ENCODE measurements at regions not wholly inside any gene's neighbourhood (a gene's known extent, or its start where the extent isn't known, plus 50 kb on each side); places are given as distances from the start of the nearest gene placed in this dataset.

DNA sequence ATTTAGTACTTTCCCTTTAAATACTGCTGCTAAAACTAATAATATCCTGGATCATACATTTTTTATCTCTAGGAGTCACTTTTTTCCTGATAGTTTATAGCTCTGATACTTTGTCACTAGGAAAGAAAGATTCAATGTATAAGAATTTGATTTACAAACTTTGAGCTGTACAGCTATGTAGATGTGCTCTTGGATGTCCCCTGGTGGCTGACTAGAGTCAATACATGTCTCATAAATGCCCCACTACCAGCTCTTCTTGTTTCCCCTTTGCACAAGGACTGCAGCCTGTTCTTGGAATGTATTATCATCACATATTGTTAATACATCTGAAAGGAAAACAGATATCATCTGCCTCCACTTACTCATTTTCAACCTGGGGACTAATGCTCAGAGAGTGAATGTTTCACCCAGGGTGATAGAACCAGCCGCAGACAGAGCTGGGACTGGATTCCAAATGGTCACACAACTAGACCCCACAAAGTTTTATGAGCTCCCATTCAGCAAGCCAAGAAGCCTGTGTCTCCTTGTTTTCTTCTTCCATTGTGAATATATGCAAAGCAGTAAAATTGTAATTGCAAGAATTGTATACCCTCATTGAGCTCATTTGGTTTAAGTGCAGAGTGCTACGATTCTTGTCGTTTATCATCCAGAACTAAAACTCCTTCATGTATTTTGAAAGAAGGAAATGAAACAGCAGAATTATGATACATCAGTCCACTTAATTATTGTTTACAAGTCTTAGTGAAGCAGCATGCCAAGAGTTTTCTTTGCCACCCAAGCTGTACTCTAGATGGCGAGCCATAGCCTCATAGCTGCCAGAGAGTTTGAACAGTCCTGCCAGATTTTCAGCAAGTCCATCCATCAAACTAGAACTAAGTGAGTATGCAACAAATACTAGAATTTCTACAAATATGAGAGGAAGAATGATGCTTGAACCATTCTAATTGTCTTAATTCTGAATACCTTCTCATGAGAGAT lies 261.6 kb upstream of the LMCD1 start:
- Histone ChIP-seq H3K79me2 (ENCODE audit: control insufficient read depth, insufficient read depth, low read length) (no peaks in the 10 kb centered on the region), H3K27me3 (ENCODE audit: control insufficient read depth, insufficient read depth, low read length) (no peaks in the 10 kb centered on the region), H4K20me1 (ENCODE audit: control insufficient read depth, extremely low read depth, insufficient read depth, low read length) (no peaks in the 10 kb centered on the region), H3K9me3 (ENCODE audit: control insufficient read depth, insufficient read depth, low read depth, low read length) (no peaks in the 10 kb centered on the region), H3K4me3 (replicated peaks in 1 of 4; ENCODE audit: control extremely low read depth in 1 of 4, insufficient read depth in 1 of 4, low read depth in 3 of 4, low read length in 4 of 4) (no peak overlapping the region), H3K4me2 (ENCODE audit: extremely low read depth, insufficient read depth, low read length) (no peak overlapping the region), H2AFZ (ENCODE audit: low read length) (no peak overlapping the region), H3K4me1 (ENCODE audit: control insufficient read depth, extremely low read depth, insufficient read depth, low read length) (no peaks in the 10 kb centered on the region), H3K36me3 (ENCODE audit: control insufficient read depth, insufficient read depth, low read length) (no peaks in the 10 kb centered on the region), H3K9ac (ENCODE audit: insufficient read depth, low read length) (no peak overlapping the region), H3K27ac (ENCODE audit: insufficient read depth, low read length) (no peak overlapping the region)
- DNase-seq (ENCODE audit: low read depth in 2 of 2) = peak; percentile 39 to 73
- TF ChIP-seq EZH2 (IDR thresholded peaks at IDR 0.05; ENCODE audit: low read length, missing control alignments) (no peak), CTCF (conservative IDR thresholded peaks at IDR 0.05 in 1 of 2, IDR thresholded peaks at IDR 0.05 in 1 of 2; ENCODE audit: low read depth in 1 of 2, low read length in 2 of 2) (peak; percentile 97 to 98)

DNA sequence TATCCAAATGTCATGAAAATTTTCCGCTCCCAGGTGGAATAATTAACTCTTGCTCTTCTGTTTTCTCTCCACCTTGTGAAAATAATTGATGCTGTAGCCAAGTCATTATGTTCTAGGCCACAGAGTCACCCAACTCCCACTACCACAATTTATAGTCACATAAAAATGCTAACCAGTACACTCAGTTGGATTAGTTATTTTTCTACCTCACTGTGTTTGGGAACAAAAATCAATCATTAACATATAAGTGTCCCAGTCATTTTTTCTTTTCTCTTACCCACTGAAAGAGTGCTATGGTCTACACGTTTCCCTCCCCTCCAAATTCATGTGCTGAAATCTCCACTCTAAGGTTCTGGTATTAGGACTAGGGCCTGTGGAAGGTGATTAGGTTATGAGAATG lies 255.6 kb upstream of the LMCD1 start:
- H3K4me3 ChIP-seq (replicated peaks in 1 of 4; ENCODE audit: control extremely low read depth in 1 of 4, insufficient read depth in 1 of 4, low read depth in 3 of 4, low read length in 4 of 4) = no peak overlapping the region
- no peaks in the 10 kb centered on the region for H3K27me3 ChIP-seq (ENCODE audit: control insufficient read depth, insufficient read depth, low read length)
- no peak for DNase-seq (ENCODE audit: low read depth in 2 of 2)
- no peaks in the 10 kb centered on the region for H4K20me1 ChIP-seq (ENCODE audit: control insufficient read depth, extremely low read depth, insufficient read depth, low read length)
- H3K27ac ChIP-seq (ENCODE audit: insufficient read depth, low read length) = no peak overlapping the region
- H3K4me2 ChIP-seq (ENCODE audit: extremely low read depth, insufficient read depth, low read length) = no peak overlapping the region
- TF ChIP-seq CTCF (conservative IDR thresholded peaks at IDR 0.05 in 1 of 2, IDR thresholded peaks at IDR 0.05 in 1 of 2; ENCODE audit: low read depth in 1 of 2, low read length in 2 of 2) = no peak
- no peak for TF ChIP-seq EZH2 (IDR thresholded peaks at IDR 0.05; ENCODE audit: low read length, missing control alignments)
- H3K36me3 ChIP-seq (ENCODE audit: control insufficient read depth, insufficient read depth, low read length) = no peaks in the 10 kb centered on the region
- no peak overlapping the region for H3K9ac ChIP-seq (ENCODE audit: insufficient read depth, low read length)
- H3K4me1 ChIP-seq (ENCODE audit: control insufficient read depth, extremely low read depth, insufficient read depth, low read length) = no peaks in the 10 kb centered on the region
- H3K79me2 ChIP-seq (ENCODE audit: control insufficient read depth, insufficient read depth, low read length) = no peaks in the 10 kb centered on the region
- no peak overlapping the region for H2AFZ ChIP-seq (ENCODE audit: low read length)
- no peaks in the 10 kb centered on the region for H3K9me3 ChIP-seq (ENCODE audit: control insufficient read depth, insufficient read depth, low read depth, low read length)

- Histone ChIP-seq H3K9ac (ENCODE audit: insufficient read depth, low read length) (no peak overlapping the region), H3K27me3 (ENCODE audit: control insufficient read depth, insufficient read depth, low read length) (no peaks in the 10 kb centered on the region), H4K20me1 (ENCODE audit: control insufficient read depth, extremely low read depth, insufficient read depth, low read length) (no peaks in the 10 kb centered on the region), H3K9me3 (ENCODE audit: control insufficient read depth, insufficient read depth, low read depth, low read length) (no peaks in the 10 kb centered on the region), H3K79me2 (ENCODE audit: control insufficient read depth, insufficient read depth, low read length) (no peaks in the 10 kb centered on the region), H3K36me3 (ENCODE audit: control insufficient read depth, insufficient read depth, low read length) (no peaks in the 10 kb centered on the region), H3K4me1 (ENCODE audit: control insufficient read depth, extremely low read depth, insufficient read depth, low read length) (no peaks in the 10 kb centered on the region), H2AFZ (ENCODE audit: low read length) (no peak overlapping the region), H3K27ac (ENCODE audit: insufficient read depth, low read length) (no peak overlapping the region), H3K4me2 (ENCODE audit: extremely low read depth, insufficient read depth, low read length) (no peak overlapping the region), H3K4me3 (replicated peaks in 1 of 4; ENCODE audit: control extremely low read depth in 1 of 4, insufficient read depth in 1 of 4, low read depth in 3 of 4, low read length in 4 of 4) (no peak overlapping the region)
- TF ChIP-seq CTCF (conservative IDR thresholded peaks at IDR 0.05 in 1 of 2, IDR thresholded peaks at IDR 0.05 in 1 of 2; ENCODE audit: low read depth in 1 of 2, low read length in 2 of 2) (no peak), EZH2 (IDR thresholded peaks at IDR 0.05; ENCODE audit: low read length, missing control alignments) (no peak)
- no peak for DNase-seq (ENCODE audit: low read depth in 2 of 2)
Measured at GRCh38 chr3:8253201-8253600, 248.4 kb upstream of the LMCD1 start.
